Nephron progenitor cell (in vitro differentiated cells): ENCODE measurements at regions not wholly inside any gene's neighbourhood (a gene's known extent, or its start where the extent isn't known, plus 50 kb on each side); places are given as distances from the start of the nearest gene placed in this dataset.
"Not testable (repeated sequence)": the region's sequence is repeated elsewhere in the genome, so short reads cannot be mapped to it uniquely, and the experiment has no call there.

ENCODE experiments used
- DNase-seq: peaks from one replicate; pipeline ENCODE4 v3.0.0; 2021
- H3K27ac Mint-ChIP-seq: 2 replicates; pipeline ENCODE4 v1.8.0; 2021; ENCODE audit warnings: mild to moderate bottlenecking, moderate library complexity, mixed read lengths
- H3K27me3 Mint-ChIP-seq: 2 replicates; pipeline ENCODE4 v1.8.0; 2021; ENCODE audit warnings: mild to moderate bottlenecking, low read depth, mixed read lengths; ENCODE audit not compliant: poor library complexity
- H3K36me3 Mint-ChIP-seq: 2 replicates; pipeline ENCODE4 v1.8.0; 2021; ENCODE audit warnings: low read depth, mixed read lengths
- H3K4me1 Mint-ChIP-seq: 2 replicates; pipeline ENCODE4 v1.8.0; 2021; ENCODE audit warnings: mixed read lengths
- H3K4me3 Mint-ChIP-seq: 2 replicates; pipeline ENCODE4 v1.8.0; 2021; ENCODE audit warnings: mild to moderate bottlenecking, moderate library complexity, mixed read lengths
- H3K9me3 Mint-ChIP-seq: 2 replicates; pipeline ENCODE4 v1.8.0; 2021; ENCODE audit warnings: mild to moderate bottlenecking, moderate library complexity, mixed read lengths
- CTCF ChIP-seq: fragments of 200-600 bp; sonication (generic); IDR thresholded peaks from 2 replicates; pipeline ENCODE4 v1.5.0; 2021; ENCODE audit warnings: antibody characterized with exemption

- H3K27me3 Mint-ChIP-seq: no peaks in the 10 kb centered on the region
- no peak overlapping the region for H3K4me3 Mint-ChIP-seq
- DNase-seq: no peak
- no peak for TF ChIP-seq CTCF
- H3K4me1 Mint-ChIP-seq: peaks cover 5% of the 10 kb centered on the region
- no peaks in the 10 kb centered on the region for H3K36me3 Mint-ChIP-seq
- H3K27ac Mint-ChIP-seq: no peak overlapping the region
- H3K9me3 Mint-ChIP-seq: peaks cover 6% of the 10 kb centered on the region
Observed at GRCh38 chr16:16934660-16935059, 536.1 kb downstream of the XYLT1 start.

DNA sequence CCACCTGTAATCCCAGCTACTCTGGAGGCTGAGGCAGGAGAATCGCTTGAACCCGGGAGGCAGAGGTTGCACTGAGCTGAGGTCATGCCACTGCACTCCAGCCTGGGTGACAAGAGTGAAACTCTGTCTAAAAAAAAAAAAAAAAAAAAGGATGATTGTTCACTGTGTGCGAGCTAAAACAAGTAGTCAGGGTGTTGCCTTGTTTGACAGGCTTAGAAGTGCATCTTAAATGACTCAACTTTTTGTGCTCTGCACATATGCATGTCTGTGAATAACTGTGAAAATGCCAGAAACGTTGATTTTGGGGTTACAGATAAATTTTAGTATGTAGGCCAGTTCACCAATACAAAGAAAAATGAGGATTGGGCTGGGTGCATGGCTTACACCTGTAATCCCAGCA lies 534.9 kb downstream of the XYLT1 start:
- not testable (repeated sequence) for H3K27ac Mint-ChIP-seq, H3K36me3 Mint-ChIP-seq, H3K4me3 Mint-ChIP-seq, H3K9me3 Mint-ChIP-seq, H3K27me3 Mint-ChIP-seq, H3K4me1 Mint-ChIP-seq, DNase-seq

DNA sequence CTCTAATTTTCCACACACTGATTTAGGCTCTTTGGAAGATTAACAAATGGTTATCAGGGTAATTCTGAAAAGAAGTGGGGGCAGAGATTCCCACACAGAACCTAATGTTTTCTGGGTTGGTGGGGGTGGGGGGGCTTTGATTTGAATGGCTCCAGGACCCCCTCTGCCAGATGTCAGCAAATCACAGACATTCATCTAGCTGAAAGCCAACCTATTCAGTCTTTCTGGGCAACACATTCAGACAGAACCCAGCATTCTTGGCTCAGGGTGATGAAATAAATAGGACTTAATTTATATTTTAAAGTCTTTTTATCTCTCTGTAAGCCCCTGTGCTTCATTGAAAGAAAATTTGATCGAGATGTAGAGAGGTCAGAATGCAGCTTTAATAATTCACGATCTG lies 533.2 kb downstream of the XYLT1 start:
- TF ChIP-seq CTCF: no peak
- no peak overlapping the region for H3K27ac Mint-ChIP-seq

GRCh38 chr16:16938009-16938408 lies 532.8 kb downstream of the XYLT1 start:
- DNase-seq: no peak
- TF ChIP-seq CTCF: no peak
- H3K4me1 Mint-ChIP-seq: no peaks in the 10 kb centered on the region
- H3K36me3 Mint-ChIP-seq: no peaks in the 10 kb centered on the region
- no peak overlapping the region for H3K27ac Mint-ChIP-seq
- peaks cover 4% of the 10 kb centered on the region for H3K9me3 Mint-ChIP-seq
- no peak overlapping the region for H3K4me3 Mint-ChIP-seq
- peaks cover 19% of the 10 kb centered on the region for H3K27me3 Mint-ChIP-seq

More for the DNA sequence above, 533.2 kb downstream of the XYLT1 start:
- Mint-ChIP-seq H3K27me3 (peaks cover 16% of the 10 kb centered on the region), H3K4me3 (no peak overlapping the region), H3K4me1 (no peaks in the 10 kb centered on the region), H3K36me3 (no peaks in the 10 kb centered on the region), H3K9me3 (peaks cover 6% of the 10 kb centered on the region)
- DNase-seq: no peak

DNA sequence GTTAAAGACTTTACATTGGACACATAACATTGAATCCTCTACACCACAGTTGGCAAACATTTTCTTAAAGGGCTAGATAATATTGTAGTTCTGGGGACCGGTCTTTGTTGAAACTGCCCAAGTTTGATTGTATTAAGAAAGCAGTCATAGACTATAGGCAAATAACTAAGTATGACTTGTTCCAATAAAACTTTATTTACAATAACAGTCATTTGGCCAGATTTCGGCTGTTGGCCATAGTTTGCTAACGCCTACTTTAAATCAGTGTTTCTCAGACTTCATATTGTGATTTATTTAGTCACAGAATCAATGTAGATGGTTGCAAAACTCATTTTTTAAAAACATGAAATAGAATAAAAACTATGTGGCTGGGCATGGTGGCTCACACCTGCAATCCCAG lies 531.8 kb downstream of the XYLT1 start:
- DNase-seq: no peak
- TF ChIP-seq CTCF: no peak
- no peaks in the 10 kb centered on the region for H3K4me1 Mint-ChIP-seq
- H3K27ac Mint-ChIP-seq: no peak overlapping the region
- H3K36me3 Mint-ChIP-seq: no peaks in the 10 kb centered on the region
- no peak overlapping the region for H3K4me3 Mint-ChIP-seq
- H3K9me3 Mint-ChIP-seq: no peaks in the 10 kb centered on the region
- H3K27me3 Mint-ChIP-seq: peaks cover 19% of the 10 kb centered on the region

DNA sequence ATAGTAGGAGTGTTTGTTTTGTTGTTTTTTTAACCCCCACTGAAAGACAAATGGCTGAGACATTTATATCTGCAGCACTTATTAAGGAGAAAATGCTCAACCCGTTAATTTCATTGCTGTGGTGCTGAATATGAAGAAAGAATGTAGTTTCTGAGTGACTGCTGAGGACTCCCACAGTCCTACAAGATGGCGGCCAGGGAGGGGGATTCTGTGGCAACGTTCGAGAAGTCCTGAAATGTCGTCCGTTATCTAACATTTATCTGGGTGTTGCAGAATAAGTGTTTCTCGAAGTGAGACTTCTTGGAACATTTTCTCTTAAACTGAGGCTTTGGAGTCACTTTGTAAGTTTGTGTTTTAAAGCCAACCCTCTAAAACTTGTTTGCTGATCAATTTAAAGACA lies 530.4 kb downstream of the XYLT1 start:
- Mint-ChIP-seq H3K4me3 (no peak overlapping the region), H3K4me1 (no peaks in the 10 kb centered on the region), H3K9me3 (no peaks in the 10 kb centered on the region), H3K27me3 (peaks cover 19% of the 10 kb centered on the region), H3K36me3 (no peaks in the 10 kb centered on the region), H3K27ac (no peak overlapping the region)
- no peak for TF ChIP-seq CTCF
- no peak for DNase-seq

DNA sequence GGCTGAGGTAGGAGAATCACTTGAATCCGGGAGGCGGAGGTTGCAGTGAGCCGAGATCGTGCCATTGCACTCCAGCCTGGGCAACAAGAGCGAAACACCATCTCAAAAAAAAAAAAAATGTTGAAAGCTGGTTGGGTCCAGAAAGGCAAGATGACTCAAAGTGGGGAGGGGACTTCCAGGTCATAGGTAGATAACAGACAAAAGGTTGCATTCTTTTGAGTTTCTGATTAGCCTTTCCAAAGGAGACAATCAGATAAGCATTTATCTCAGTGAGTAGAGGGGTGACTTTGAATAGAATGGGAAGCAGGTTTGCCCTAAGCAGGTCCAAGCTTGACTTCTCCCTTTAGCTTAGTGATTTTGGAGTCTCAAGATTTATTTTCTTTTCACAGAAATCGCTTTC lies 527.9 kb downstream of the XYLT1 start:
- DNase-seq, H3K4me1 Mint-ChIP-seq: not testable (repeated sequence)

More for the DNA sequence above, 527.9 kb downstream of the XYLT1 start:
- not testable (repeated sequence) for H3K4me3 Mint-ChIP-seq, H3K27ac Mint-ChIP-seq, H3K36me3 Mint-ChIP-seq
- Mint-ChIP-seq H3K27me3 (peaks cover 19% of the 10 kb centered on the region), H3K9me3 (peaks cover 11% of the 10 kb centered on the region)
